H1 (cell line): ENCODE measurements at regions not wholly inside any gene's neighbourhood (a gene's known extent, or its start where the extent isn't known, plus 50 kb on each side); places are given as distances from the start of the nearest gene placed in this dataset.

Source experiments
- CTCF ChIA-PET: fragments of 300-600 bp; sonication (Branson Sonifier 250); formaldehyde crosslinking; loops from one replicate; lab custom pipeline; 2021; ENCODE audit not compliant: partially characterized antibody; lab: Charles Lee
- POLR2A ChIA-PET: fragments of 300-600 bp; sonication (Branson Sonifier 250); formaldehyde crosslinking; loops from one replicate; lab custom pipeline; 2021; ENCODE audit warnings: inconsistent platforms; ENCODE audit not compliant: partially characterized antibody; lab: Charles Lee
- DNase-seq, 2 experiments: peaks; one replicate each; pipeline versions ENCODE4 v3.0.0 to v3.0.0-alpha.2; 2010 to 2022; ENCODE audit warnings: low spot score in 2 of 2, low read depth in 1 of 2, mixed read lengths in 1 of 2
- FAIRE-seq: peaks from 2 replicates; lab custom pipeline; 2011; peaks lifted over from hg19 to GRCh38; lab: Jason Lieb, UNC
- H2AFZ ChIP-seq: 2 replicates; pipeline ENCODE4 v1.8.1; 2012; ENCODE audit warnings: low read length, inconsistent platforms
- H2AK5ac ChIP-seq: 2 replicates; pipeline ENCODE4 v1.6.1; 2013; ENCODE audit warnings: low read depth, low read length
- H2BK120ac ChIP-seq: replicated peaks from 2 replicates; pipeline ENCODE3; 2013; ENCODE audit warnings: low read depth, low read length, inconsistent platforms
- H2BK12ac ChIP-seq: 2 replicates; pipeline ENCODE4 v1.6.1; 2013; ENCODE audit warnings: low read depth, low read length
- H2BK15ac ChIP-seq: 2 replicates; pipeline ENCODE4 v1.6.1; 2013; ENCODE audit warnings: low read length
- H2BK20ac ChIP-seq: 2 replicates; pipeline ENCODE4 v1.6.1; 2013; ENCODE audit warnings: low read length
- H2BK5ac ChIP-seq: 2 replicates; pipeline ENCODE4 v1.6.1; 2013; ENCODE audit warnings: low read depth, low read length
- H3K14ac ChIP-seq: 2 replicates; pipeline ENCODE4 v1.6.1; 2013; ENCODE audit warnings: inconsistent platforms; ENCODE audit not compliant: insufficient read length
- H3K18ac ChIP-seq: 2 replicates; pipeline ENCODE4 v1.6.1; 2013; ENCODE audit warnings: low read length; ENCODE audit errors: extremely low read depth
- H3K23ac ChIP-seq: 2 replicates; pipeline ENCODE4 v1.6.1; 2013; ENCODE audit warnings: inconsistent platforms; ENCODE audit not compliant: insufficient read length
- H3K23me2 ChIP-seq: 2 replicates; pipeline ENCODE4 v1.6.1; 2013; ENCODE audit warnings: low read depth, low read length
- H3K27ac ChIP-seq: 2 replicates; pipeline ENCODE4 v1.6.1; 2011; ENCODE audit warnings: low read depth, low read length, inconsistent platforms
- H3K27me3 ChIP-seq, 4 experiments: replicated peaks in 1 of 4; 1 replicate in 1 of 4; 2 replicates in 3 of 4; pipeline versions ENCODE4 v1.6.1 to v1.8.1; 2011 to 2013; ENCODE audit warnings: low read length in 3 of 4, mild to moderate bottlenecking in 3 of 4, inconsistent platforms in 2 of 4, mixed read lengths in 2 of 4, moderate library complexity in 1 of 4; ENCODE audit not compliant: control insufficient read depth in 3 of 4, insufficient read depth in 3 of 4; ENCODE audit errors: extremely low read depth in 1 of 4
- H3K36me3 ChIP-seq, 4 experiments: 2 replicates each; pipeline versions ENCODE4 v1.6.1 to v1.8.1; 2011 to 2013; ENCODE audit warnings: mild to moderate bottlenecking in 4 of 4, low read length in 3 of 4, moderate library complexity in 2 of 4, control low read depth in 1 of 4, inconsistent platforms in 1 of 4; ENCODE audit not compliant: insufficient read depth in 4 of 4, control insufficient read depth in 2 of 4
- H3K4ac ChIP-seq: replicated peaks from 2 replicates; pipeline ENCODE3; 2013; ENCODE audit warnings: low read length, low read depth, mixed read lengths, inconsistent platforms; ENCODE audit not compliant: insufficient read length
- H3K4me1 ChIP-seq, 4 experiments: replicated peaks in 1 of 4; 1 replicate in 1 of 4; 2 replicates in 3 of 4; pipeline versions ENCODE4 v1.6.1 to v1.8.1; 2011 to 2013; ENCODE audit warnings: low read length in 3 of 4, inconsistent platforms in 2 of 4, mixed read lengths in 1 of 4; ENCODE audit not compliant: insufficient read depth in 4 of 4, control insufficient read depth in 3 of 4
- H3K4me2 ChIP-seq, 2 experiments: 2 replicates each; pipeline versions ENCODE4 v1.6.1 to v1.8.1; 2011 to 2013; ENCODE audit warnings: low read depth in 2 of 2, low read length in 2 of 2, control low read depth in 1 of 2, inconsistent platforms in 1 of 2, mild to moderate bottlenecking in 1 of 2; ENCODE audit not compliant: insufficient read depth in 1 of 2
- H3K4me3 ChIP-seq, 4 experiments: fragments of 200-600, 300-600 bp in 1 of 4; sonication (generic), shearing (Covaris generic), sonication (Bioruptor Twin) in 1 of 4; 2 replicates each; pipeline versions ENCODE4 v1.5.1 to v1.8.1; 2011 to 2016; ENCODE audit warnings: low read length in 4 of 4, low read depth in 3 of 4, control low read depth in 2 of 4, inconsistent platforms in 2 of 4, mild to moderate bottlenecking in 2 of 4, mixed read lengths in 1 of 4, moderate library complexity in 1 of 4; ENCODE audit not compliant: insufficient read depth in 2 of 4; ENCODE audit errors: extremely low read depth in 1 of 4
- H3K56ac ChIP-seq: replicated peaks from 2 replicates; pipeline ENCODE3; 2013; ENCODE audit warnings: low read depth, mild to moderate bottlenecking, mixed read lengths, low read length, inconsistent platforms; ENCODE audit not compliant: insufficient read length
- H3K79me1 ChIP-seq: 2 replicates; pipeline ENCODE4 v1.6.1; 2013; ENCODE audit warnings: low read depth, low read length, control low read depth
- H3K79me2 ChIP-seq, 2 experiments: 2 replicates each; pipeline versions ENCODE4 v1.6.1 to v1.8.1; 2012 to 2013; ENCODE audit warnings: low read length in 2 of 2, mild to moderate bottlenecking in 2 of 2, inconsistent platforms in 1 of 2; ENCODE audit not compliant: insufficient read depth in 2 of 2, control insufficient read depth in 1 of 2
- H3K9ac ChIP-seq, 4 experiments: replicated peaks in 1 of 4; 1 replicate in 1 of 4; 2 replicates in 3 of 4; pipeline versions ENCODE4 v1.6.1 to v1.8.1; 2011 to 2013; ENCODE audit warnings: low read depth in 3 of 4, low read length in 3 of 4, control low read depth in 2 of 4, mild to moderate bottlenecking in 2 of 4, moderate library complexity in 2 of 4, inconsistent platforms in 1 of 4; ENCODE audit errors: extremely low read depth in 1 of 4
- H3K9me3 ChIP-seq, 2 experiments: 2 replicates each; pipeline versions ENCODE4 v1.6.1 to v1.8.1; 2012 to 2013; ENCODE audit warnings: mild to moderate bottlenecking in 2 of 2, moderate library complexity in 2 of 2, control low read depth in 1 of 2, inconsistent platforms in 1 of 2, low read depth in 1 of 2, low read length in 1 of 2, mixed read lengths in 1 of 2; ENCODE audit not compliant: insufficient read depth in 2 of 2
- H4K20me1 ChIP-seq, 2 experiments: replicated peaks in 1 of 2; 2 replicates each; pipeline versions ENCODE3 to v1.8.1; 2011 to 2013; ENCODE audit warnings: inconsistent platforms in 2 of 2, low read length in 2 of 2, mild to moderate bottlenecking in 1 of 2; ENCODE audit not compliant: insufficient read depth in 2 of 2, control insufficient read depth in 1 of 2
- H4K5ac ChIP-seq: 2 replicates; pipeline ENCODE4 v1.6.1; 2013; ENCODE audit warnings: low read length, low read depth, mixed read lengths, inconsistent platforms; ENCODE audit not compliant: insufficient read length
- H4K8ac ChIP-seq: 2 replicates; pipeline ENCODE4 v1.8.0; 2013; ENCODE audit warnings: mild to moderate bottlenecking, moderate library complexity, low read length, inconsistent platforms; ENCODE audit not compliant: insufficient read depth; ENCODE audit errors: extremely low read depth
- H4K91ac ChIP-seq: replicated peaks from 2 replicates; pipeline ENCODE3; 2013; ENCODE audit warnings: low read length, mixed read lengths, inconsistent platforms; ENCODE audit not compliant: insufficient read length
- CEBPB ChIP-seq: IDR thresholded peaks from 2 replicates; pipeline ENCODE4 v1.6.1; 2012; ENCODE audit warnings: low read depth, low read length
- KDM1A ChIP-seq: fragments of 200-600, 300-600 bp; sonication (generic); IDR thresholded peaks from 2 replicates; pipeline ENCODE4 v1.7.1; 2016; ENCODE audit warnings: mild to moderate bottlenecking, low read length, borderline replicate concordance
- NANOG ChIP-seq: IDR thresholded peaks from 2 replicates; pipeline ENCODE4 v1.6.1; 2011; ENCODE audit warnings: low read length, low read depth, mild to moderate bottlenecking, inconsistent platforms; ENCODE audit not compliant: insufficient read depth, poor library complexity, severe bottlenecking
- RAD21 ChIP-seq, 2 experiments: IDR thresholded peaks in 1 of 2; conservative IDR thresholded peaks in 1 of 2; 2 replicates each; pipeline ENCODE4 v1.6.1; 2011; ENCODE audit warnings: low read depth in 2 of 2, low read length in 2 of 2, improper control_type of control experiment in 1 of 2, inconsistent platforms in 1 of 2, mild to moderate bottlenecking in 1 of 2, moderate library complexity in 1 of 2
- SRF ChIP-seq: IDR thresholded peaks from 2 replicates; pipeline ENCODE4 v1.6.1; 2011; ENCODE audit warnings: mild to moderate bottlenecking, low read depth, low read length, moderate library complexity
- TAF7 ChIP-seq: optimal IDR thresholded peaks from 2 replicates; pipeline ENCODE3; 2011; ENCODE audit warnings: low read depth, mild to moderate bottlenecking, inconsistent platforms, low read length, moderate library complexity, borderline replicate concordance
- TBP ChIP-seq: IDR thresholded peaks from 2 replicates; pipeline ENCODE4 v1.6.1; 2011; ENCODE audit warnings: low read depth, low read length, improper control_type of control experiment
- TCF12 ChIP-seq: IDR thresholded peaks from 2 replicates; pipeline ENCODE4 v1.6.1; 2011; ENCODE audit warnings: low read depth, mild to moderate bottlenecking, low read length
- ZNF274 ChIP-seq: IDR thresholded peaks from 2 replicates; pipeline ENCODE4 v1.7.0; 2012; ENCODE audit warnings: low read length, borderline replicate concordance; ENCODE audit errors: extremely low read depth
- WGBS, 2 experiments: shearing (Covaris generic) in 1 of 2; methylation state at CpG; one replicate each; pipeline versions ENCODE4 v1.1.6 to v1.1.7; 2013 to 2015; ENCODE audit warnings: low lambda C conversion rate in 2 of 2, mixed read lengths in 2 of 2, inconsistent platforms in 1 of 2, low coverage in 1 of 2, missing lambda C conversion rate in 1 of 2; ENCODE audit not compliant: insufficient replicate concordance in 2 of 2, insufficient coverage in 1 of 2, insufficient read length in 1 of 2; ENCODE audit errors: extremely low coverage in 1 of 2, missing lambda C conversion rate in 1 of 2; 5-methylcytosine and 5-hydroxymethylcytosine counted together

GRCh38 chr12:70122804-70123203 lies 120.4 kb upstream of the CNOT2 start:
- no peak overlapping the region for H3K27ac ChIP-seq
- no peak overlapping the region for H3K56ac ChIP-seq
- no peak for FAIRE-seq
- H3K18ac ChIP-seq, result no peak overlapping the region
- H3K4me3 ChIP-seq, result no peak overlapping the region
- H3K36me3 ChIP-seq, result no peaks in the 10 kb centered on the region
- H3K4me2 ChIP-seq, result no peak overlapping the region
- H3K79me1 ChIP-seq, result no peaks in the 10 kb centered on the region
- no peaks in the 10 kb centered on the region for H3K79me2 ChIP-seq
- no peak overlapping the region for H2BK12ac ChIP-seq
- H3K9ac ChIP-seq, result no peak overlapping the region
- H3K23ac ChIP-seq, result no peak overlapping the region
- no peak overlapping the region for H2AK5ac ChIP-seq
- CTCF ChIA-PET, result interaction anchor here (0.6 kb wide), 1 partner anchor 49 kb away, joined by 3 read pairs; no protein-coding TSS in a partner anchor
- no peak overlapping the region for H4K5ac ChIP-seq
- no peak overlapping the region for H2BK20ac ChIP-seq
- no peak overlapping the region for H3K4ac ChIP-seq
- H4K8ac ChIP-seq, result no peak overlapping the region
- H2BK120ac ChIP-seq, result no peak overlapping the region
- POLR2A ChIA-PET, result no interaction called here
- no peak overlapping the region for H4K91ac ChIP-seq
- no peaks in the 10 kb centered on the region for H3K4me1 ChIP-seq
- no peak overlapping the region for H3K14ac ChIP-seq
- no peak for TF ChIP-seq KDM1A
- TF ChIP-seq SRF, result no peak
- TF ChIP-seq RAD21 (IDR thresholded peaks at IDR 0.05 in 1 of 2, conservative IDR thresholded peaks at IDR 0.05 in 1 of 2; ENCODE audit: low read depth in 2 of 2, low read length in 2 of 2), result peak in 1 of 2 experiments; percentile 7; a peak in 1 of 4 replicates
- TF ChIP-seq TCF12, result no peak
- TF ChIP-seq NANOG, result no peak
- no peak for TF ChIP-seq CEBPB
- TF ChIP-seq ZNF274, result no peak
- TF ChIP-seq TAF7, result no peak
- no peak for TF ChIP-seq TBP
- H4K20me1 ChIP-seq, result no peaks in the 10 kb centered on the region
- H3K9me3 ChIP-seq, result no peaks in the 10 kb centered on the region
- no peak overlapping the region for H2BK5ac ChIP-seq
- DNase-seq, result no peak
- H3K27me3 ChIP-seq, result no peaks in the 10 kb centered on the region
- H3K23me2 ChIP-seq, result no peaks in the 10 kb centered on the region; the same call in 1 of the 2 replicates
- H2AFZ ChIP-seq, result peak overlapping the region; percentile 72
- no peak overlapping the region for H2BK15ac ChIP-seq
- WGBS, 2 experiments, result 76% methylated on average over 5 of the region's 5 CpGs; no CpG with 5 or more reads in 1 of the 2 experiments
